SK-N-SH treated with all-trans-retinoic acid at 6 μM for 48 hours (cell line): ENCODE measurements at regions not wholly inside any gene's neighbourhood (a gene's known extent, or its start where the extent isn't known, plus 50 kb on each side); places are given as distances from the start of the nearest gene placed in this dataset.

Experiments
- ATAC-seq: fragments of 200-7000 bp; cut with Tn5 transposase; 3 replicates; pipeline ENCODE4 v1.9.1; 2020; ENCODE audit warnings: mild to moderate bottlenecking, moderate library complexity
- ARNTL ChIP-seq: fragments of 450-650 bp; formaldehyde crosslinking; IDR thresholded peaks from 2 replicates; pipeline ENCODE4 v1.5.0; 2020; ENCODE audit warnings: low read depth, mild to moderate bottlenecking, moderate library complexity, borderline replicate concordance
- BACH2 ChIP-seq: fragments of 250-450 bp; sonication (Bioruptor Pico); IDR thresholded peaks from 2 replicates; pipeline ENCODE4 v1.9.0; 2021; ENCODE audit warnings: mild to moderate bottlenecking, borderline replicate concordance
- CREB5 ChIP-seq: fragments of 250-450 bp; sonication (Bioruptor Pico); IDR thresholded peaks from 2 replicates; pipeline ENCODE4 v1.5.1; 2020; ENCODE audit warnings: low read depth, mild to moderate bottlenecking, moderate library complexity
- CSDC2 ChIP-seq: fragments of 250-450 bp; sonication (Bioruptor Pico); IDR thresholded peaks from 2 replicates; pipeline ENCODE4 v1.5.0; 2020; ENCODE audit warnings: mild to moderate bottlenecking, moderate library complexity
- CSRNP3 ChIP-seq: fragments of 250-450 bp; sonication (Bioruptor Pico); IDR thresholded peaks from 2 replicates; pipeline ENCODE4 v1.5.1; 2021; ENCODE audit warnings: mild to moderate bottlenecking, moderate library complexity
- ESRRG ChIP-seq: fragments of 250-450 bp; sonication (Bioruptor Pico); IDR thresholded peaks from 2 replicates; pipeline ENCODE4 v1.6.1; 2021; ENCODE audit warnings: mild to moderate bottlenecking
- GLIS3 ChIP-seq: fragments of 250-450 bp; sonication (Bioruptor Pico); IDR thresholded peaks from 2 replicates; pipeline ENCODE4 v1.5.0; 2020; ENCODE audit warnings: mild to moderate bottlenecking, moderate library complexity
- ISL1 ChIP-seq: fragments of 250-450 bp; sonication (Bioruptor Pico); IDR thresholded peaks from 2 replicates; pipeline ENCODE4 v2.1.2; 2022; ENCODE audit warnings: mild to moderate bottlenecking, moderate library complexity
- OSR1 ChIP-seq: fragments of 250-450 bp; sonication (Bioruptor Pico); IDR thresholded peaks from 2 replicates; pipeline ENCODE4 v1.8.0; 2022; ENCODE audit warnings: moderate library complexity, mild to moderate bottlenecking, inconsistent platforms
- PATZ1 ChIP-seq: fragments of 250-450 bp; sonication (Bioruptor Pico); IDR thresholded peaks from 2 replicates; pipeline ENCODE4 v1.8.0; 2020; ENCODE audit warnings: mild to moderate bottlenecking, moderate library complexity, borderline replicate concordance
- POU6F1 ChIP-seq: fragments of 250-450 bp; sonication (Bioruptor Pico); IDR thresholded peaks from 2 replicates; pipeline ENCODE4 v1.8.0; 2021; ENCODE audit warnings: low read depth, mild to moderate bottlenecking, moderate library complexity, borderline replicate concordance
- PPARA ChIP-seq: fragments of 250-450 bp; sonication (Bioruptor Pico); IDR thresholded peaks from 2 replicates; pipeline ENCODE4 v1.5.0; 2020; ENCODE audit warnings: mild to moderate bottlenecking, borderline replicate concordance
- RARB ChIP-seq: fragments of 250-450 bp; sonication (Bioruptor Pico); IDR thresholded peaks from 2 replicates; pipeline ENCODE4 v1.8.0; 2021; ENCODE audit warnings: mild to moderate bottlenecking, moderate library complexity
- SNAI2 ChIP-seq: fragments of 250-450 bp; sonication (Bioruptor Pico); IDR thresholded peaks from 2 replicates; pipeline ENCODE4 v1.5.0; 2020; ENCODE audit warnings: mild to moderate bottlenecking, moderate library complexity
- TCF4 ChIP-seq: fragments of 250-450 bp; sonication (Bioruptor Pico); IDR thresholded peaks from 2 replicates; pipeline ENCODE4 v1.8.0; 2021; ENCODE audit warnings: mild to moderate bottlenecking, moderate library complexity, borderline replicate concordance
- TOX ChIP-seq: fragments of 250-450 bp; sonication (Bioruptor Pico); IDR thresholded peaks from 2 replicates; pipeline ENCODE4 v1.8.0; 2021; ENCODE audit warnings: mild to moderate bottlenecking, moderate library complexity, borderline replicate concordance
- TSHZ2 ChIP-seq: fragments of 250-450 bp; sonication (Bioruptor Pico); IDR thresholded peaks from 2 replicates; pipeline ENCODE4 v1.5.0; 2020; ENCODE audit warnings: mild to moderate bottlenecking, moderate library complexity
- ZC3H10 ChIP-seq: fragments of 250-450 bp; sonication (Bioruptor Pico); IDR thresholded peaks from 2 replicates; pipeline ENCODE4 v1.5.1; 2021; ENCODE audit warnings: mild to moderate bottlenecking, moderate library complexity
- ZFP3 ChIP-seq: fragments of 250-450 bp; sonication (Bioruptor Pico); IDR thresholded peaks from 2 replicates; pipeline ENCODE4 v1.5.0; 2020; ENCODE audit warnings: mild to moderate bottlenecking, moderate library complexity
- ZFP30 ChIP-seq: fragments of 450-650 bp; formaldehyde crosslinking; IDR thresholded peaks from 2 replicates; pipeline ENCODE4 v1.5.0; 2022; ENCODE audit warnings: mild to moderate bottlenecking, moderate library complexity
- ZNF565 ChIP-seq: fragments of 450-650 bp; formaldehyde crosslinking; conservative IDR thresholded peaks from 2 replicates; pipeline ENCODE4 v1.5.0; 2020; ENCODE audit warnings: low read depth, mild to moderate bottlenecking, moderate library complexity
- ZNF70 ChIP-seq: fragments of 450-650 bp; formaldehyde crosslinking; IDR thresholded peaks from 2 replicates; pipeline ENCODE4 v1.5.0; 2020; ENCODE audit warnings: mild to moderate bottlenecking, moderate library complexity
- ZNF8 ChIP-seq: fragments of 450-650 bp; formaldehyde crosslinking; IDR thresholded peaks from 2 replicates; pipeline ENCODE4 v1.5.0; 2020; ENCODE audit warnings: mild to moderate bottlenecking, moderate library complexity

- TF ChIP-seq SNAI2 (CRISPR knock-in tag) (no peak), PPARA (CRISPR knock-in tag) (no peak), ZNF565 (CRISPR knock-in tag) (no peak), ISL1 (CRISPR knock-in tag) (no peak), RARB (no peak), POU6F1 (CRISPR knock-in tag) (no peak), CSRNP3 (CRISPR knock-in tag) (no peak), OSR1 (CRISPR knock-in tag) (no peak), CSDC2 (CRISPR knock-in tag) (no peak), GLIS3 (CRISPR knock-in tag) (no peak), ZC3H10 (CRISPR knock-in tag) (no peak), TOX (no peak), TSHZ2 (0 out of 2 replicates have a peak, but pooled peaks have one; percentile 51), ZNF8 (CRISPR knock-in tag) (no peak), CREB5 (CRISPR knock-in tag) (no peak), TCF4 (CRISPR knock-in tag) (peak; percentile 47; the same call in 1 of the 2 replicates), BACH2 (CRISPR knock-in tag) (peak; percentile 29; the same call in 1 of the 2 replicates), ZNF70 (CRISPR knock-in tag) (no peak), ARNTL (no peak), ZFP30 (CRISPR knock-in tag) (no peak), ZFP3 (CRISPR knock-in tag) (no peak), PATZ1 (CRISPR knock-in tag) (no peak), ESRRG (CRISPR knock-in tag) (no peak)
- peak; percentile 56; the same call in 2 of the 3 replicates for ATAC-seq
Measured at GRCh38 chr1:71307451-71307850, 226.6 kb upstream of the ZRANB2 start.

GRCh38 chr1:71304125-71304524, 223.3 kb upstream of the ZRANB2 start:
- TF ChIP-seq ZFP30 (CRISPR knock-in tag) = no peak
- no peak for TF ChIP-seq POU6F1 (CRISPR knock-in tag)
- no peak for TF ChIP-seq ZNF8 (CRISPR knock-in tag)
- TF ChIP-seq CSDC2 (CRISPR knock-in tag) = no peak
- no peak for TF ChIP-seq OSR1 (CRISPR knock-in tag)
- TF ChIP-seq SNAI2 (CRISPR knock-in tag) = no peak
- no peak for TF ChIP-seq ARNTL
- no peak for TF ChIP-seq TCF4 (CRISPR knock-in tag)
- no peak for TF ChIP-seq GLIS3 (CRISPR knock-in tag)
- no peak for TF ChIP-seq CSRNP3 (CRISPR knock-in tag)
- TF ChIP-seq ISL1 (CRISPR knock-in tag) = no peak
- no peak for TF ChIP-seq TOX
- no peak for TF ChIP-seq ZFP3 (CRISPR knock-in tag)
- TF ChIP-seq ESRRG (CRISPR knock-in tag) = no peak
- no peak for TF ChIP-seq ZNF565 (CRISPR knock-in tag)
- TF ChIP-seq ZC3H10 (CRISPR knock-in tag) = no peak
- ATAC-seq = no peak
